Activated CD8-positive, alpha-beta T cell treated with anti-CD3 and anti-CD28 coated beads for 36 hours (primary cell): ENCODE measurements at regions not wholly inside any gene's neighbourhood (a gene's known extent, or its start where the extent isn't known, plus 50 kb on each side); places are given as distances from the start of the nearest gene placed in this dataset.
A peak's percentile ranks its signal among the peaks of the same experiment; 100 is the strongest.

ENCODE experiments used
- ATAC-seq: fragments of 200-7000 bp; cut with Tn5 transposase; one replicate; pipeline ENCODE4 v1.10.0; 2021; ENCODE audit warnings: mild to moderate bottlenecking, moderate library complexity
- CTCF ChIA-PET: fragments of 350-600 bp; sonication (Branson Sonifier 250); formaldehyde crosslinking; loops from one replicate; lab custom pipeline; 2021; ENCODE audit warnings: antibody characterized with exemption; lab: Charles Lee
- POLR2A ChIA-PET: fragments of 350-600 bp; sonication (Branson Sonifier 250); formaldehyde crosslinking; loops from one replicate; lab custom pipeline; 2021; ENCODE audit warnings: antibody characterized with exemption; lab: Charles Lee
- DNase-seq: peaks from one replicate; pipeline ENCODE4 v3.0.0-alpha.2; 2020
- H3K27ac Mint-ChIP-seq: one replicate; pipeline ENCODE4 v1.8.0; 2021; ENCODE audit warnings: mild to moderate bottlenecking, mixed read lengths
- H3K27me3 Mint-ChIP-seq: one replicate; pipeline ENCODE4 v1.8.0; 2021; ENCODE audit warnings: mixed read lengths
- H3K36me3 Mint-ChIP-seq: one replicate; pipeline ENCODE4 v1.8.0; 2021; ENCODE audit warnings: low read depth, mixed read lengths
- H3K4me1 Mint-ChIP-seq: one replicate; pipeline ENCODE4 v1.8.0; 2021; ENCODE audit warnings: low read depth, mixed read lengths
- H3K4me3 Mint-ChIP-seq: one replicate; pipeline ENCODE4 v1.8.0; 2021; ENCODE audit warnings: mild to moderate bottlenecking, moderate library complexity, mixed read lengths
- H3K9me3 Mint-ChIP-seq: one replicate; pipeline ENCODE4 v1.8.0; 2021; ENCODE audit warnings: mixed read lengths
- CTCF ChIP-seq: fragments of 200-600 bp; IDR thresholded peaks from one replicate; pipeline ENCODE4 v1.8.0; 2022; ENCODE audit warnings: antibody characterized with exemption, mild to moderate bottlenecking
- intact Hi-C: fragments of 100-400 bp; cut with micrococcal nuclease; formaldehyde crosslinking; loops from one replicate; pipeline ENCODE4 v1.10.0; 2022

- Mint-ChIP-seq H3K4me3 (no peak overlapping the region), H3K36me3 (no peaks in the 10 kb centered on the region), H3K27me3 (peaks cover 46% of the 10 kb centered on the region), H3K27ac (no peak overlapping the region), H3K4me1 (peaks cover 10% of the 10 kb centered on the region), H3K9me3 (no peaks in the 10 kb centered on the region)
- CTCF ChIA-PET = interaction anchor here (0.7 to 1.6 kb wide), 4 partner anchors 13 to 783 kb away, joined by 3 to 5 read pairs (median 4); no protein-coding TSS in a partner anchor
- ATAC-seq (peak; percentile 32), DNase-seq (peak; percentile 42)
- POLR2A ChIA-PET = no interaction called here
- no peak for TF ChIP-seq CTCF
- intact Hi-C loops = loop anchor here (10.0 kb wide), 1 partner anchor 782 kb away; no protein-coding TSS in a partner anchor
These were observed 133.4 kb downstream of the TPRA1 start for GRCh38 chr3:127457094-127457475.

GRCh38 chr3:127456471-127457093 lies 134.0 kb downstream of the TPRA1 start:
- CTCF ChIA-PET = interaction anchor here (0.7 to 1.6 kb wide), 10 partner anchors 9 to 847 kb away, joined by 3 to 12 read pairs (median 4); partner anchors contain the start of gene PLXNA1
- H3K27ac Mint-ChIP-seq = no peak overlapping the region
- intact Hi-C loops = loop anchor here (10.0 kb wide), 1 partner anchor 782 kb away; no protein-coding TSS in a partner anchor

GRCh38 chr3:127455541-127456450 lies 134.7 kb downstream of the TPRA1 start:
- no peak overlapping the region for H3K4me3 Mint-ChIP-seq
- DNase-seq (peak; percentile 76), ATAC-seq (peak; percentile 96)
- H3K9me3 Mint-ChIP-seq = no peaks in the 10 kb centered on the region
- peaks cover 46% of the 10 kb centered on the region for H3K27me3 Mint-ChIP-seq
- ChIA-PET CTCF (interaction anchor here (0.7 to 2.0 kb wide), 22 partner anchors 9 to 933 kb away, joined by 3 to 12 read pairs (median 4); partner anchors contain the start of genes CHST13 and PLXNA1), POLR2A (interaction anchor here (0.6 to 1.0 kb wide), 2 partner anchors 30 to 509 kb away, joined by 3 read pairs; no protein-coding TSS in a partner anchor)
- no peak overlapping the region for H3K27ac Mint-ChIP-seq
- H3K4me1 Mint-ChIP-seq = peaks cover 10% of the 10 kb centered on the region
- intact Hi-C loops = loop anchor here (10.0 kb wide), 1 partner anchor 781 kb away; no protein-coding TSS in a partner anchor
- TF ChIP-seq CTCF = peak; percentile 96
- no peaks in the 10 kb centered on the region for H3K36me3 Mint-ChIP-seq

More at GRCh38 chr3:127456471-127457093, 134.0 kb downstream of the TPRA1 start:
- peaks cover 10% of the 10 kb centered on the region for H3K4me1 Mint-ChIP-seq
- no peak overlapping the region for H3K4me3 Mint-ChIP-seq
- no peak for TF ChIP-seq CTCF
- DNase-seq (peak; percentile 9), ATAC-seq (no peak)
- peaks cover 46% of the 10 kb centered on the region for H3K27me3 Mint-ChIP-seq
- no peaks in the 10 kb centered on the region for H3K36me3 Mint-ChIP-seq
- POLR2A ChIA-PET = no interaction called here
- no peaks in the 10 kb centered on the region for H3K9me3 Mint-ChIP-seq

- ATAC-seq (no peak), DNase-seq (no peak)
- Mint-ChIP-seq H3K9me3 (no peaks in the 10 kb centered on the region), H3K36me3 (no peaks in the 10 kb centered on the region), H3K27me3 (peaks cover 44% of the 10 kb centered on the region), H3K4me3 (no peak overlapping the region), H3K27ac (no peak overlapping the region), H3K4me1 (peaks cover 10% of the 10 kb centered on the region)
- intact Hi-C loops = loop anchor here (10.0 kb wide), 1 partner anchor 780 kb away; no protein-coding TSS in a partner anchor
- no peak for TF ChIP-seq CTCF
- POLR2A ChIA-PET = interaction anchor here (1.0 kb wide), 1 partner anchor 510 kb away, joined by 3 read pairs; no protein-coding TSS in a partner anchor
- CTCF ChIA-PET = interaction anchor here (0.9 to 2.0 kb wide), 13 partner anchors 10 to 932 kb away, joined by 3 to 12 read pairs (median 6); no protein-coding TSS in a partner anchor
These were observed 135.6 kb downstream of the TPRA1 start for GRCh38 chr3:127454968-127455367.
